GM21717 (cell line): ENCODE measurements at regions not wholly inside any gene's neighbourhood (a gene's known extent, or its start where the extent isn't known, plus 50 kb on each side); places are given as distances from the start of the nearest gene placed in this dataset.

Experiments
- ATAC-seq: cut with Tn5 transposase; IDR thresholded peaks from one replicate; pipeline ENCODE4 v1.9.1; 2021; ENCODE audit warnings: mild to moderate bottlenecking, moderate library complexity; ENCODE audit not compliant: unreplicated experiment

- ATAC-seq = no peak
These were observed 359.7 kb downstream of the MAFB start for GRCh38 chr20:40329321-40329720.

GRCh38 chr20:40326784-40327183 is 362.3 kb downstream of the MAFB start:
- ATAC-seq = no peak

GRCh38 chr20:40325006-40325568 is 363.9 kb downstream of the MAFB start:
- no peak for ATAC-seq

- no peak for ATAC-seq
These were observed 365.7 kb downstream of the MAFB start for GRCh38 chr20:40323361-40323794.

GRCh38 chr20:40322941-40323340 is 366.1 kb downstream of the MAFB start:
- no peak for ATAC-seq

GRCh38 chr20:40320517-40321011 is 368.5 kb downstream of the MAFB start:
- no peak for ATAC-seq

- no peak for ATAC-seq
These were observed 369.1 kb downstream of the MAFB start for GRCh38 chr20:40319741-40320516.

GRCh38 chr20:40319056-40319455 is 370.0 kb downstream of the MAFB start:
- no peak for ATAC-seq

- no peak for ATAC-seq
These were observed 371.8 kb downstream of the MAFB start for GRCh38 chr20:40317156-40317790.

- ATAC-seq = no peak
These were observed 374.8 kb downstream of the MAFB start for GRCh38 chr20:40314278-40314677.

- ATAC-seq = no peak
These were observed 375.3 kb downstream of the MAFB start for GRCh38 chr20:40313730-40314129.

GRCh38 chr20:40309731-40310130 is 379.3 kb downstream of the MAFB start:
- no peak for ATAC-seq

- no peak for ATAC-seq
These were observed 381.0 kb downstream of the MAFB start for GRCh38 chr20:40307997-40308396.

GRCh38 chr20:40307268-40307667 is 381.8 kb downstream of the MAFB start:
- ATAC-seq = no peak

GRCh38 chr20:40305303-40305702 is 383.7 kb downstream of the MAFB start:
- ATAC-seq = no peak

GRCh38 chr20:40304119-40304613 is 384.9 kb downstream of the MAFB start:
- ATAC-seq = no peak

GRCh38 chr20:40294747-40295146 is 394.3 kb downstream of the MAFB start:
- no peak for ATAC-seq

- ATAC-seq = no peak
These were observed 394.9 kb downstream of the MAFB start for GRCh38 chr20:40294175-40294574.

GRCh38 chr20:40293740-40294139 is 395.3 kb downstream of the MAFB start:
- no peak for ATAC-seq

GRCh38 chr20:40291493-40292135 is 397.4 kb downstream of the MAFB start:
- no peak for ATAC-seq

GRCh38 chr20:40287683-40288082 is 401.4 kb downstream of the MAFB start:
- no peak for ATAC-seq
